ENCODE measurements at regions not wholly inside any gene's neighbourhood (a gene's known extent, or its start where the extent isn't known, plus 50 kb on each side); places are given as distances from the start of the nearest gene placed in this dataset.

- TF ChIP-seq, protein P1, sequence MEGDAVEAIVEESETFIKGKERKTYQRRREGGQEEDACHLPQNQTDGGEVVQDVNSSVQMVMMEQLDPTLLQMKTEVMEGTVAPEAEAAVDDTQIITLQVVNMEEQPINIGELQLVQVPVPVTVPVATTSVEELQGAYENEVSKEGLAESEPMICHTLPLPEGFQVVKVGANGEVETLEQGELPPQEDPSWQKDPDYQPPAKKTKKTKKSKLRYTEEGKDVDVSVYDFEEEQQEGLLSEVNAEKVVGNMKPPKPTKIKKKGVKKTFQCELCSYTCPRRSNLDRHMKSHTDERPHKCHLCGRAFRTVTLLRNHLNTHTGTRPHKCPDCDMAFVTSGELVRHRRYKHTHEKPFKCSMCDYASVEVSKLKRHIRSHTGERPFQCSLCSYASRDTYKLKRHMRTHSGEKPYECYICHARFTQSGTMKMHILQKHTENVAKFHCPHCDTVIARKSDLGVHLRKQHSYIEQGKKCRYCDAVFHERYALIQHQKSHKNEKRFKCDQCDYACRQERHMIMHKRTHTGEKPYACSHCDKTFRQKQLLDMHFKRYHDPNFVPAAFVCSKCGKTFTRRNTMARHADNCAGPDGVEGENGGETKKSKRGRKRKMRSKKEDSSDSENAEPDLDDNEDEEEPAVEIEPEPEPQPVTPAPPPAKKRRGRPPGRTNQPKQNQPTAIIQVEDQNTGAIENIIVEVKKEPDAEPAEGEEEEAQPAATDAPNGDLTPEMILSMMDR (IDR thresholded peaks at IDR 0.05): no peak
- TF ChIP-seq TCF12 (IDR thresholded peaks at IDR 0.05) (no peak), RAD21 (IDR thresholded peaks at IDR 0.05; ENCODE audit: low read length) (no peak), EZH2phosphoT487 (IDR thresholded peaks at IDR 0.05; ENCODE audit: borderline replicate concordance, low read depth) (no peak), TAF1 (IDR thresholded peaks at IDR 0.05; ENCODE audit: borderline replicate concordance, low read depth, low read length) (no peak), EP300 (IDR thresholded peaks at IDR 0.05; ENCODE audit: borderline replicate concordance in 1 of 2, low read depth in 1 of 2, low read length in 1 of 2) (no peak), SMC3 (IDR thresholded peaks at IDR 0.05; ENCODE audit: low read depth, low read length) (no peak)
- TF ChIP-seq, protein P2, sequence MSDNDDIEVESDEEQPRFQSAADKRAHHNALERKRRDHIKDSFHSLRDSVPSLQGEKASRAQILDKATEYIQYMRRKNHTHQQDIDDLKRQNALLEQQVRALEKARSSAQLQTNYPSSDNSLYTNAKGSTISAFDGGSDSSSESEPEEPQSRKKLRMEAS (IDR thresholded peaks at IDR 0.05; ENCODE audit: low read depth): no peak
- TF ChIP-seq, protein P3, sequence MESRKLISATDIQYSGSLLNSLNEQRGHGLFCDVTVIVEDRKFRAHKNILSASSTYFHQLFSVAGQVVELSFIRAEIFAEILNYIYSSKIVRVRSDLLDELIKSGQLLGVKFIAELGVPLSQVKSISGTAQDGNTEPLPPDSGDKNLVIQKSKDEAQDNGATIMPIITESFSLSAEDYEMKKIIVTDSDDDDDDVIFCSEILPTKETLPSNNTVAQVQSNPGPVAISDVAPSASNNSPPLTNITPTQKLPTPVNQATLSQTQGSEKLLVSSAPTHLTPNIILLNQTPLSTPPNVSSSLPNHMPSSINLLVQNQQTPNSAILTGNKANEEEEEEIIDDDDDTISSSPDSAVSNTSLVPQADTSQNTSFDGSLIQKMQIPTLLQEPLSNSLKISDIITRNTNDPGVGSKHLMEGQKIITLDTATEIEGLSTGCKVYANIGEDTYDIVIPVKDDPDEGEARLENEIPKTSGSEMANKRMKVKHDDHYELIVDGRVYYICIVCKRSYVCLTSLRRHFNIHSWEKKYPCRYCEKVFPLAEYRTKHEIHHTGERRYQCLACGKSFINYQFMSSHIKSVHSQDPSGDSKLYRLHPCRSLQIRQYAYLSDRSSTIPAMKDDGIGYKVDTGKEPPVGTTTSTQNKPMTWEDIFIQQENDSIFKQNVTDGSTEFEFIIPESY (IDR thresholded peaks at IDR 0.05; ENCODE audit: borderline replicate concordance, low read depth): no peak
Measured at GRCh38 chr14:53751650-53752049, 205.0 kb downstream of the BMP4 start.
